ENCODE measurements at regions not wholly inside any gene's neighbourhood (a gene's known extent, or its start where the extent isn't known, plus 50 kb on each side); places are given as distances from the start of the nearest gene placed in this dataset.

DNA sequence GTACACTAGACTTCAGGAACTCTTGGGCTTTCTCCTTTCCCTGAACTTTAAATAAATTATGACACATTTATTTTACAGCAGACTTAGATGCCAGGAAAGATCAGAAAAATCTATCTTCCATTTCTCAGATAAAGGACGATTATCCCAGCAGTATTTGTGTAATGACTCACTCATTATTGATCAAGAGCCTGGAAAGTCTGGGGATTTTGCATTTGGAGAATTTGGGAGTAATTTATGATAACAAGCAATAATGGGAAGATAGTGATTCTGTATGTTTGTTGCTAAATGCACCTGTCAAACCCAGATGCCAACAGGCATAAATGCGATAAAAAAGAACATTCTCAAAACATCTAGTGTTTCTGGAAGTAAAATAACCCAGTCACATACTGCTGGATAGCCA, 480.2 kb upstream of the ATP2B1 start:
- no peak for DNase-seq

DNA sequence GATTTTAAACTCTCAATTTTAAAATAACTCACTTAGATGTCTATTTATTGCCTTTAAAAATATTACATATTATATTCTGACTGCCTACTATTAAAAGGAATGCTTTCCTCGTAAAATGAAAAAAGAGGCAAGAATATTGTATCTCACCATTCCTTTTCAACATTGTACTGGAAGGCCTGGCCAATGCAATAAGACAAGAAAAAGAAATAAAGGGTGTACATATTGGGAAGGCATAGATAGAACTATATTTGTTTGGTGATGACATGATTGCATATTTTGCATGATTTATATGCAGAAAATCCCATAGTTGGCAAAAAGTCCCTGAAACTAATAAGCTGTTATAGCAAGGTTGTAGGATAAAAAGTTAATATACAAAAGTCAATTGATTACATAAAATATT, 474.6 kb upstream of the ATP2B1 start:
- DNase-seq = no peak

DNA sequence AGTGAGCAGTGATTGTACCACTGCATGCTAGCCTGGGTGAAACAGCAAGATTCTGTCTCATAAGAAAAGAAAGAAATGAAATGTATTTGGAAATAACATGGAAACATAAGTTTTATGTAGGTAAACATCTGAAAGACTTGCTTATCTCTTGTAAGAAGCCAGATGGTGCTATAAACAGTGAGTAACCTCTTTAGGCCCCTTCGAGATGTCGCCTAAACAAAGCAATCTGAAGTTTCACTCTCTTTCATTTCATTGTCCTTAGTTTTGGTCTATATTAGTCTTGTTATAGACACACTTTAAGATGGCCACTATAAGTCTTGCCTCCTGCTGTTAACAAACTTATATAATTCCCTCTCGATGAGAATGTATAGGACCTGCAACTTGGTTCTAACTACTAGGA, 472.6 kb upstream of the ATP2B1 start:
- DNase-seq = no peak

DNA sequence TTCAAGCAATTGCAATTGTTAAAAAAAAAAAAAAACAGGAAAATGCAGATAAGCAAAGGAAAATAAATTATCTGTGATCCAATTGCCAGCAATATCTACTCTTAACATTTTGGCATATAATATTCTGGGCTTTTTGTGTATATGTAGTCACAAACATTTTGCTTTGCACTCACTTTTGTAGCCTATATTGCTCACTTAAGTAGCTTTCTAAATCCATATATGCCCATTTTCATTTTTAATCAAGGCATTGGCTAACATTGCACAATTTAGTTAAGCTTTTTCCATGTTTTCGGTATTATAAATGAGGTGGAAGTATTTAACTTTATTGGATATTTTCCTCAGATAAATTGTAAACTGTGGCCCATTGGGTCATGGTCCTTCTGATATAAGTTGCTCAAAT, 466.3 kb upstream of the ATP2B1 start:
- DNase-seq = no peak

DNA sequence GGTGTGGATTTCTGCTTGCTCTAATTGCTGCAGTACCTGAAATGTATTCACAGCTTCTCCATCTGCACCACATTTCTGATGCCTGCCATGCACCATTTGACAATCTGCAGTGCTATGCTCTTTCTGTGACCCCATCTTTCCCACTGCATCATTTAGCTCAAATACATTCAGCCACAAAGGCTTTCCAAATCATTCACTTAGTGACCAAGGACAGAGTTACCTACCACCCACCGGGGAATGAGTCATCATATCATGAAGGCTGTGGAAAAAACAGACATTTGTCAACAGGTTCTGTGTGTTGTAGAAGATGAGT, 465.5 kb upstream of the ATP2B1 start:
- no peak for DNase-seq

DNA sequence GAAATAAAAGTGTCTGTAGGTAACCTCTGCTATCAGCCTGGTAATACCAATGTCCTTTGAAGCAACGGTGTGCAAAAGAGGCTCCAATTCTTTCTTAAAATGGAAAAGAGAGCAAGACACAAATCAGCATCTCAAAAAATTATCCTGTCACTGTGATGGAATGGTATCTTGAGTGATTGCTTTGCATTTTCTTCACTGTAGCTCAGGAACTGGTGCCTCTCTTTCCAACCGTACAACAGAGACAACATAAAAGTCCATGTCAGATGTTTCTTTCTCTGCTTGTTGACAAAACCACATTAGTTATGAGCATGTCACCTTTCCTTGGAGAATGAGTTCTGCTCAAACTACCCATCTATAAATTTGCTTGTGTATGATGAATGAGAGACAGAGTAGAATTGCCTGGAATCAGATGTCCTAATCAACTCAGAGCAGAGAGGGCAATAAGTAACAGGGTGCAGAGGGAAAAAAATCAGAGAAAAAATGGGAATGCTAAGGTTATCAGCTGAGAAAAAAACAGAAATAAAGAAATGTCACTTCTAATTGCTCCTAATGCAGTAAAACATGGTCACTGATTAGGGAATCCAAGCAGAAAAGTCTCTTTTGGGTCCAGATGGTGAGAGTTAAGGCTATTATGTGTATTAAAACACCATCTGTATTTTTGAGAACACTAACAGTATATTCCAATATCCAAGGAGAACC, 465.0 kb upstream of the ATP2B1 start:
- DNase-seq = no peak

DNA sequence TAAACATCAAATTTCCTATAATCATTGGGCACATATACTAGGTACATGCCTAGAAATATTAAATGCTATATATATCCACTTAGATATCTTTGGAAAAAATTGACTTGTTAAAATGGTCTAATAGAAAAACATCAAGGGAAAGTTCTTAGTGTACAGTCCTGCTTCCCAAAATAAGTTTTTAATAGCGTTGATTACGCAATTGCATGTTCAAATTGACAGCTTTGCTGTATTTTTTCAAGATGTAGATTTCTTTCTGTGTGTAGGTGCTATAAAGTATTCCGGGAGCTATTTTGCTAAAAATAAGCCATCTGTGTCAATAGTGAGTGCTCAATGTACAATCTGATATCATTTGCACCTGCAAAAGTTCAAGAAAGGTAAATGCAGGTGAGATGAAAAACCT, 463.9 kb upstream of the ATP2B1 start:
- no peak for DNase-seq

DNA sequence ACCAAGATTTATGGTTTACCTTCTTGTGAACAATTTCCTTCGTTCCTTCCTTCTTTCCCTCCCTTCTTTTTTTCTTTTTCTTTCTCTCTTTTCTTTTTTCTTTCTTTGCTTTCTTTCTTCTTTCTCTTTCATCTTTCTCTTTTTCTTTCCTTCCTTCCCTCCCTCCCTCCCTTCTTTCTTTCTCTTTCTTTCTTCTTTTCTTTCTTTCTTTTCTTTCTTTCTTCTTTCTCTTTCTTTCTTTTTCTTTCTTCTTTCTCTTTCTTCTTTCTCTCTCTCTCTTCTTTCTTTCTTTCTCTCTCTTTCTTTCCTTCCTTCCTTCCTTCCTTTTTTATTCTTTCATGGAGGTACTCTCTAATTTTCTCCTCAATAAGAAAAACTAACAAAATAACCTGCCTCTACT, 462.1 kb upstream of the ATP2B1 start:
- DNase-seq = no peak

DNA sequence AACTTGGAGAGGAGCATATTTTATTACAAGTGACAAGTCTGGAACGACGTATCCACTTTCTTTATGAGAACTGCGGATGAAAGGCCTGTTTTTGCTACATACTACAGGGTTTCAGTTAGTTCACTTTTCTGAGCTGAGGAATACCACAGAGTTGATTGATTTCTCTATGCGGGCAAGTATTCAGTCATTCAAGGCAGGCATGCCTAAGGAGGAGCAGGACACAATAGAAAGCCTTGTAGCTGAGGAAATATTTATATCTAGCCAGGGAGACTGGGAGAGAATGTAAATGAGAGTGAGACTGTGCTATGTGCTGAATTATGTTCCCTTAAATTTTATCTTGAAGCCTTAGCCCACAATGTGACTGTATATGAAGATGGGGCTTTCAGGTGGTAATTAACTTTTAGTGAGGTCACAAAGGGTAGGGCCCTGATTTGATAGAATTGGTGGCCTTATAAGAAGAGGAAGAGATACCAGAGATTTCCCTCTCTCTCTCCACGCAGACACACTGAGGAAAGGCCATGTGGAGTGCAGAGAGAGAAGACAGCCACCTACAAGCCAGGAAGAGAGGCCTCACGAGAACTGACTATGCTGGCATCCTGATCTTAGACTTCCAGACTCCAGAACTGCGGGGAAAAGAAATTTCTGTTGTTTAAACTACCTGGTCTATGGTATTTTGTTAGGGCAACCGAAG, 459.0 kb upstream of the ATP2B1 start:
- no peak for DNase-seq

DNA sequence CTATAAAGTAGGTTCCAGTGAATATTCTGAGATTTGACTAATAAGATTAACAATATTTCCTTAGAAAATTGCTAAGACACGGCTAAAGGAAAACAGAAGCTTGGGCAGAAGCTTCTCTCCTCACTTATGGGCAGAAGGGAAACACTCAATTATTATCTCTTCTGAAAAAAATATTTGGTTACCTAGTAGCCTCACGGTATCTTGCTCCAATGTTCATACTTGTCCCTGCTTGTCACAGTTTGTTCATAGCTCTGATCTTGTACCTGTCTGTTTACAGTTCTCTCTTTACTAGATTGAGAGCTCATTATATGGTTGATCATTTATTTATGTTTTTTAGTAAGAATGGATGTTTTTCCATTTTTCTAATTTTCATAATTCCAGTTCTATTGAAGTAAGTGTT, 458.0 kb upstream of the ATP2B1 start:
- DNase-seq = no peak

DNA sequence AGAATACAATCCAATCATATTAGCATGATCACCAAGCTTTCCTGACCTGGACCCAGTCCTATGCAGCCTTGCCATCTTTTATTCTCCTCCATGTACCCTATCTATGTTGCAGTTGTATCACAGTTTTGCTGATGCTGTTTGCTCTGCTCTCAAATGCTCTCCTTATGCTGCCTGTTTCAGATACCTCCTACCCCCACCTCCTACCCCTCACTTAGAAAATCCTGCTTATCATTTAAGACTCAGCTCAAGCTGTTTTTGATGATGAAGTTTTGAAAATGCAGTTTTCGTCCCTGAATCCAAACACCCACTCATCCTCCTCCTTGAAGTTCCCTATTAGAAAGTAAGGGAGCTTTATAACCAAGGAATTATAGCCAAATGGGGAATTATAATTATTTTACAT, 457.4 kb upstream of the ATP2B1 start:
- DNase-seq = no peak

DNA sequence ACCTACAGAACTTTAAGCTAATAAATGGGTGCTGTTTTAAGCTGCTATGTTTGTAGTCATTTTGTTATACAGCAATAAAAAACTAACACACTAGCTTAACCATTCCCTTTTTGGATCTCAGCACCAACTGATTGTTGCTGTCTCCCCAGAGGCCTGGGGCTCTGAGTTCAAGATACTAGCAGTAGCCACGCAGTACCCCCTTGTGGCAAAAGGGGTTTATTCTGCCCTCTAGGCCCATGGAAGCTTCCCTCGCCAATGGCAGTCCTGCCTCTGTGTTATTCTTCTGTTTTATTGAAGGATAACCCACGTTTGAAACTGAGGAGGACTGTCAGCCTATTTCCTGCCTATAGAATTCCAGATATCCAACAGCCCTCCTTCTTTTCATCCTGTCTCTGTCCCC, 455.3 kb upstream of the ATP2B1 start:
- no peak for DNase-seq

DNA sequence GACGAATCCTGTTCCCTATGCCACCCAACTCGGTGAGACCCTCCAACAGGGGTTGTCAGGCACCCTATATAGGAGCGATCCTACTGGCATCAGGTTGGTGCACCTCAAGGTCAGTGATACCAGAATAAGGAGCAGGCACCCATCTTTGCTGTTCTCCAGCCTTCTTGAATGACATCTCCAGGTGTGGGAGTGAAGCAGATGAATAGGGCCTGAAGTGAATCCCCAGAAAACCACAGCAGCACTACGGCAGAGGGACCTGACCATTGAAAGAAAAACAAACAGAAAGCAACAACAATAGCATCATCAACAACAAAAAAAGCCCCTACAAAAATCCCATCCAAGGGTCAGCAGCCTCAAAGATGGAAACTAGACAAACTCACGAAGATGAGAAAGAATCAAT, 445.2 kb upstream of the ATP2B1 start:
- DNase-seq = no peak

DNA sequence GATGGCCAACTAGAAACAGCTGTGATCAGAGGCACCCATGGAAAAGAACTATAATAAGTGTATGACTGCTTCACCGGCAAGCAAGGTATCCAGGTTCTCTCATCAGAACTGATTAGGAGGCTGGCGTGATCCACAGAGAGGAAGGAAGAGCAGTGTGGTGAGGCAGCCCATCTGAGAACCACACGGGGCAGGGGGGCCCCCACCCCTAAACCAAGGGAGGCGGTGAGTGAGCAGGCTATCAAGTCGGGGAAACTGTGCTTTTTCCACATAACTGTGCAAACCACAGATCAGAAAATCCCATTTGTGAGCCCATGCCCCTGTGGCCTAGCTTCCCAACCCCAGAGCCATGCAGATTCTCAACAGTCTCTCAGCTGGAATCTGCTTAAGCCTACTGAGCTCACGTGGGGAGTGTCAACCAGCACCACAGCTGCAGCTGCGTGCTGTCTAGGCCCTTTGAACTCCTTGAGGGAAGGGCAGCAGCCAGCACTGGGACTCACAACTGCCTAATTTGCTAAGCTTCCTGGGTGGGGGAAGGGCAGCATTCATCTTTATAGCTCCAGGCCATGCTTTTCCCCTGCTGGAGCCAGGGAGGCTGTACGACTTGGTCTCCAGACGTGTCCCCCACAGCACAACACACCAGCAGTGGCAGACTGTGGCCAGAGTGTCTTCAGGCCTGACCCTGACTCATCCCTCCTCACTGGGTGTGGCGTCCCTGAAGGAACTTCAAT, 444.4 kb upstream of the ATP2B1 start:
- no peak for DNase-seq

DNA sequence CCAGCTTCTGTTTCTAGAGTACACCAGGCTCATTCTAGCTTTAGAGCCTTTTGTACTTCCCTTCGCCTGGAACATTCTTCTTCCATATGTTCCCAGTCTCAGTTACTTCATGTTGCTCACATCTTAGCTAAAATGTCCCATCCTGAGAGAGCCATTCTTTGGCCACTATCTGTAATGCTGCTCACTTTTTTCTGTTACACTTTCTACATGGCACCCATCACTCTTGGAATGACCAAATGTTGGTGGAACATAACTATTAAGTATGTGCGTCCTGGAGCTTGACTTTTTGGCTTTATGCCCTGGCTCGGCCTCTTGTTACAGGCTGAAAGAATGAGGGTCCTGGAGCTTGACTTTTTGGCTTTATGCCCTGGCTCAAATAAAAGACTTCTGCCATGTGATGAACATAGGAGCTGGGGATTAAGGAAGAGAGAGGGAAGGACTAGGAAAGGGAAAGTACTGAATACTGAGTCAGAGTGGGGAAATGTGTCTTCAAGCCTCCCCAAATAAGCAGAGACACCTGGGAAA, 442.9 kb upstream of the ATP2B1 start:
- DNase-seq = no peak

DNA sequence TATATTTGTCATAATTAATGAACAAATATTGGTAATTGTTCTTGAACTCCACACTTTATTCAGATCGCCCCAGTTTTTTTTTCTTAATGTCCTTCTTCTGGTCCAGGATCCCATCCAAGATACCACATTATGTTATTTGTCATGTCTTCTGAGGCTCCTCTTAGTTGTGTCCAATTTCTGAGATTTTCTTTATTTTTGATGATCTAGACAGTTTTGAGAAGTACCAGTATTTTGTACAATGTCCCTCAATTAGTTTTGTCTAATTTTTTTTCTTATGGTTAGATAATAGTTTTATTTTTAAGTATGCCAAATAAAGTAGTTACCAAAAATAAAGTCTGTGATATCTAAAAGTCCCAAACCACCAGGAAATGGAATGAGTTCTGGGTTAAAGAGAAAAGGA, 440.8 kb upstream of the ATP2B1 start:
- no peak for DNase-seq

DNA sequence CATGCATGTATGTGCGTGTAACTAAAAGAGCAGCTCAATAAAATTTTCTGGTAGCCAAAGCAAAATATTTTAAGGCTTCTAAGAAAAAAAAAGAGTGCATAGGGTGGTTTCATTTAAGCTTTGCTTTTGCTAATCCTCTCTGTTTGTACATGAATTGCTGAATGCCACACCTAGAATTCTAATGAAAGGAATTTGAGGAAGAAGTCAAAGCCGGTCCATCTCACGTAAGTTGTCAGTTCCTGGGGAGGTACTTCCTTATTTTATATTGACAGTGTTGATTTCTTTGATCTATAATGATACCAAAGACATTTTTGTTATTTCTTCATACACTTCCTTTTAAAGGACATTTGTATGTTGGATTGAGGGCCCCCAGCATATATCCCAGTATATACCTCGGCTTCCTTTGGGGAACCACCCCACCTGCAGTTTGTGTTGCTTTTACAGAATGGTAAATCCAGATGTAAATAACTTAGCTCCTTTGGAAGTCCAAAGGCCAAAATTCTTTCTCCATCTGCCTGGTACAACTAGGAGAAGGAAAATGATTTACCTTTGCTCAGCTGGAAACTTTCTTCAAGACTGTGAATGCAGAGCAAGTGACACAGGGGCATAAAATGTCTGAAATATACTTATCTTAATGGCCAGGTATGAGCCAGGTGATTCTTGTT, 420.9 kb upstream of the ATP2B1 start:
- no peak for DNase-seq

DNA sequence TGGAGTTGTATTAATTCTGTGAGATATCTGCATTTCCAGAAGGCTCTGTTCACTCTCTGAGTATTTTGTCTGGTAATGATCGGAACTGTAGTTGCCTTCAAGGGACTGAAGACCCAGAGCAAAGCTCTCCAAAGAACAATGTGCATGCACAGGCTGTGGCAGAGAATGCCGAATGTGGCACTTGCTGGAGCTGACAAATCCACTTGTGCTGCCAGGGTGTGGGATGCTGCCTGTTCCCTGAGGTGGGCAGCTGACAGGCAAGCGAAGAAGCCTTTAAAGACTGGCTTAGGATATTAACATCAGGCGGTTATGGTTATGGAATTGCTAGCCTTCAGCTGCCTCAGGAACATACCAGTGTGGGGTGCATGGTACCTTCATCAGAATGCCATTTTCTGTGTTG, 419.9 kb upstream of the ATP2B1 start:
- DNase-seq = no peak

DNA sequence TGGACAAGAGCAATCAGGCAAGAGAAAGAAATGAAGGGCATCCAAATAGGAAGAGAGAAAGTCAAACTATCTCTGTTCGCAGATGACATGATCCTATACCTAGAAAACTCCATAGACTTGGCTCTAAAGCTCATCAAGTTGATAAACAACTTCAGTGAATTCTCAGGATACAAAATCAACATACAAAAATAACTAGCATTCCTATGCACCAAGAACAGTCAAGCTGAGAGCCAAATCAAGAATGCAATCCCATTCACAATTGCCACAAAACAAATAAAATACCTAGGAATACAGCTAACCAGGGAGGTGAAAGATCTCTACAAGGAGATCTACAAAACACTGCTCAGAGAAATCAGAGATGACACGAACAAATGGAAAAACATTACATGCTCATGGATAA, 417.5 kb upstream of the ATP2B1 start:
- DNase-seq = no peak

DNA sequence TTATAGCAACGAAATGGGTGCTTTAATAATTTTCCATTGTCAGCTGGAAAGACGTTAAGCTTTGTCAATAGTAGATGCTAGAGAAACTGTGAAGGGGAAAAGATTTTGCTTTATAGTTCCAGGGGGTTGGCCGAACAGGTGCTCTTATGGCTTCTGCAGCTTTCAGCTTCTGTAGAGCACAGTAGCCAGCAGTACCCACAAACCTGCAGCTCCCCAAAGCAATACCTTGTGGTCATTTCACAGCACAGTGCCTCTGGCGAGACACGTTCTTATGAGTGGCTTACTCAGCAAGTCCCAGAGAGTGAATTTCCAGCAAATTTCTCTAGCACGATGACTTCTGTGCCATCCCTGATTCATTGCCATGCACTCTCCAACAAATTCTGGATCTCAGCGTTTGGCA, 416.3 kb upstream of the ATP2B1 start:
- DNase-seq = no peak

DNA sequence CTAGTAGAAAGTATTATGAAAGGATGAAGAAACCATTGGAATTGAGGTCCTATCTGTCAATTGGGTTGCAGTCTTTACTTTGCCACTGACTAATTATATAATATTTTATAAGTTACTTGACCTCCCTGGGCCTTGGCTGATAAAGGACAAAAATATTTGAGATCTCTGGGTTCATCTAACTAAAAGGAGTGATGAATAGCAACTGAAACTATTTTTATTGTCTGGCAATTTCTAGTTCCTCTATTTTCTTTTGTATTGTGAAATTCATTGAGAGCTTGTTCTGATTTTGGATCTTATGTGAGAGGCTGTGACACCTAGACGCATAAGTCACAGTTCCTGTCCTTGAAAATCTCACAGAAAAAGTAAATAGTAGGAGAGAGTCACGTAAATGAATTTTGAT, 415.7 kb upstream of the ATP2B1 start:
- DNase-seq = no peak

DNA sequence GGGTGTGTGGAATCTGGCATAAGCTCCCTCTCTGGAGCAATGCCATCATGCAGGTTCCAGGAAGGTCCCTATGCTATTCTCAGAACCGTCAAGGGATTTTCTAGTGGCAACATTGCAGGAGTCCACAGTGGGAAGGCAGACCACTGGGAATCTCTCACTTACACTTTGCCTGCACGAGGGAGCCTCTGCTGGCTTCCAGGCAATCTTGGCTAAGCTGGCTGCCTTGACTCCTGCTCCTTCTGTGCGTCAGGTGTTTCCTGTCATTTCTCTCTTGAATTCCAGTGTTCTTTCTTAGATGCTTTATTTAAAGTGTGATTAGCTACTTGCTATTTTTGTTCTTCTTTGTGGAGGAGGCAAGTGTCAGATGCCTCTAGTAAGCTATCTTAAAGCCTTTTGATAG, 414.0 kb upstream of the ATP2B1 start:
- DNase-seq = no peak

DNA sequence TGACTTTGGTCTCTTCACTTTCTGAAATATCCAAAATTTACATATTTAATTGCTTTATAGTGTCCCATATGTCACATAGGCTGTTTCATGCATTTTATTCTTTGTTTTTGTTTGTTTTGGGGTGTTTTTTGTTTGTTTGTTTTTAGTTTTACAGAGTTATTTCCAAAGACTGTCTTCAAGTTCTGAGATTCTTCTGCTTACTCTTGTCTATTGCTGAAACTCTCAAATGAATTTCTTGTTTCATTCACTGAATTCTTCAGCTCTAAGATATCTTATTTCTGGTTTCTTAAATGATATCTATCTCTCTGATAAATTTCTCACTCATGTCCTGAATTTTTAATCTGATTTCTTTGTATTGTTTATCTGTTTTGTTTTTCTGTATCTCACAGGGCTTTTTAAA, 412.0 kb upstream of the ATP2B1 start:
- no peak for DNase-seq

DNA sequence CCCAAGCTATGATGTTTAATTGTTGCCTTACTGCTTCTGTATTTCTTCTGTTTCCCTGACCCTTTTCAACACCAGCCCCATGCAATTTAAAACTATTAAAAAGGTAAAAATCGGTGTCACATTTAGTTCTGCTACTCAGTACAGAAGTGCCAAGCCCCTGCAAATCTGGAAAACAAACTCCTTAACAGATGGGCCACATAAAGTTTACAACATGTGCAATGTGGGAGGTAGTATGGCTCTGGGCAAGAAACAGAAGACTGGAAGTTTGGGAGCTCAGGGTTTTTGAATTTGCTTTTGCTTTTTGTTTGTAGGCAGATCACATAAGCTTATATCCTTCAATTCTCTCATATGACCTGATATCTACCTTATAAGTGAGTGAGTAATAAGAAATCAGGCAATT, 404.0 kb upstream of the ATP2B1 start:
- no peak for DNase-seq

Measured in SHP77 (cell line).